ENCODE measurements at regions not wholly inside any gene's neighbourhood (a gene's known extent, or its start where the extent isn't known, plus 50 kb on each side); places are given as distances from the start of the nearest gene placed in this dataset.

- TF ChIP-seq BRF2 (CRISPR knock-in tag; IDR thresholded peaks at IDR 0.05), result no peak
- no peak for TF ChIP-seq STAG1 (CRISPR knock-in tag; IDR thresholded peaks at IDR 0.05)
- TF ChIP-seq ZNF598 (CRISPR knock-in tag; IDR thresholded peaks at IDR 0.05; ENCODE audit: borderline replicate concordance), result no peak
- TF ChIP-seq SOX6 (IDR thresholded peaks at IDR 0.05), result no peak
- TF ChIP-seq SOX6 (CRISPR knock-in tag; IDR thresholded peaks at IDR 0.05), result no peak
- TF ChIP-seq KMT2B (CRISPR knock-in tag; IDR thresholded peaks at IDR 0.05), result no peak
- TF ChIP-seq, protein P1, sequence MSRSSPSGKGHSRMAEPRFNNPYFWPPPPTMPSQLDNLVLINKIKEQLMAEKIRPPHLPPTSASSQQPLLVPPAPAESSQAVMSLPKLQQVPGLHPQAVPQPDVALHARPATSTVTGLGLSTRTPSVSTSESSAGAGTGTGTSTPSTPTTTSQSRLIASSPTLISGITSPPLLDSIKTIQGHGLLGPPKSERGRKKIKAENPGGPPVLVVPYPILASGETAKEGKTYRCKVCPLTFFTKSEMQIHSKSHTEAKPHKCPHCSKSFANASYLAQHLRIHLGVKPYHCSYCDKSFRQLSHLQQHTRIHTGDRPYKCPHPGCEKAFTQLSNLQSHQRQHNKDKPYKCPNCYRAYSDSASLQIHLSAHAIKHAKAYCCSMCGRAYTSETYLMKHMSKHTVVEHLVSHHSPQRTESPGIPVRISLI (CRISPR knock-in tag; IDR thresholded peaks at IDR 0.05; ENCODE audit: borderline replicate concordance), result no peak
- TF ChIP-seq CREM (IDR thresholded peaks at IDR 0.05), result no peak
- TF ChIP-seq CREM (CRISPR knock-in tag; IDR thresholded peaks at IDR 0.05), result no peak
These were observed 216.2 kb upstream of the PRKCQ start (continued) for GRCh38 chr10:6796231-6796630.

- no peak overlapping the region for H3K9ac ChIP-seq (ENCODE audit: insufficient read depth, low read depth, low read length)
- DNase-seq (ENCODE audit: low spot score) (no peak), FAIRE-seq (no peak), ATAC-seq (no peak)
- in situ Hi-C loops (cut with HindIII; ENCODE audit: extremely low pct_ligation_motif_present, low pct_unique_long_range_greater_than_20kb) (no loop called here), intact Hi-C loops (cut with micrococcal nuclease; ENCODE audit: unreplicated experiment) (no loop called here)
- WGBS (ENCODE audit: low lambda C conversion rate), result 20% methylated on average over 6 of the region's 6 CpGs
- H3K36me3 ChIP-seq (replicated peaks in 1 of 2; ENCODE audit: control insufficient read depth in 1 of 2, insufficient read depth in 2 of 2, low read length in 2 of 2), result no peaks in the 10 kb centered on the region
- no peak overlapping the region for H3K4me2 ChIP-seq (ENCODE audit: low read depth, low read length)
- no peaks in the 10 kb centered on the region for H3K9me3 ChIP-seq (ENCODE audit: low read length)
- ChIA-PET POLR2A (no interaction called here), CTCF (ENCODE audit: low intra/inter-chr PET ratio, low total read pairs) (no interaction called here)
- no TSS peak for BruUV-seq (replicated peaks)
- H3K79me2 ChIP-seq (ENCODE audit: insufficient read depth, low read length), result no peaks in the 10 kb centered on the region
- H3K27ac ChIP-seq (ENCODE audit: extremely low read length, insufficient read depth, low read length), result no peak overlapping the region
- no peak overlapping the region for H2AFZ ChIP-seq (ENCODE audit: low read length)
- H3K4me3 ChIP-seq (replicated peaks in 1 of 3; ENCODE audit: insufficient read depth in 1 of 3, low read depth in 2 of 3, low read length in 3 of 3), result no peak overlapping the region
- H4K20me1 ChIP-seq (ENCODE audit: insufficient read depth, low read length), result no peaks in the 10 kb centered on the region
- peaks cover 0 to 3% of the 10 kb centered on the region in 2 experiments; a peak in 1 of 5 replicates for H3K27me3 ChIP-seq (ENCODE audit: control insufficient read depth in 1 of 2, insufficient read depth in 2 of 2, low read length in 2 of 2)
- no peaks in the 10 kb centered on the region for H3K4me1 ChIP-seq (ENCODE audit: insufficient read depth, low read length)
- TF ChIP-seq EED (CRISPR knock-in tag; IDR thresholded peaks at IDR 0.05), result no peak
- no peak for TF ChIP-seq MLXIP (CRISPR knock-in tag; IDR thresholded peaks at IDR 0.05; ENCODE audit: borderline replicate concordance)
- no peak for TF ChIP-seq MTA3 (CRISPR knock-in tag; IDR thresholded peaks at IDR 0.05)
- TF ChIP-seq, protein P2, sequence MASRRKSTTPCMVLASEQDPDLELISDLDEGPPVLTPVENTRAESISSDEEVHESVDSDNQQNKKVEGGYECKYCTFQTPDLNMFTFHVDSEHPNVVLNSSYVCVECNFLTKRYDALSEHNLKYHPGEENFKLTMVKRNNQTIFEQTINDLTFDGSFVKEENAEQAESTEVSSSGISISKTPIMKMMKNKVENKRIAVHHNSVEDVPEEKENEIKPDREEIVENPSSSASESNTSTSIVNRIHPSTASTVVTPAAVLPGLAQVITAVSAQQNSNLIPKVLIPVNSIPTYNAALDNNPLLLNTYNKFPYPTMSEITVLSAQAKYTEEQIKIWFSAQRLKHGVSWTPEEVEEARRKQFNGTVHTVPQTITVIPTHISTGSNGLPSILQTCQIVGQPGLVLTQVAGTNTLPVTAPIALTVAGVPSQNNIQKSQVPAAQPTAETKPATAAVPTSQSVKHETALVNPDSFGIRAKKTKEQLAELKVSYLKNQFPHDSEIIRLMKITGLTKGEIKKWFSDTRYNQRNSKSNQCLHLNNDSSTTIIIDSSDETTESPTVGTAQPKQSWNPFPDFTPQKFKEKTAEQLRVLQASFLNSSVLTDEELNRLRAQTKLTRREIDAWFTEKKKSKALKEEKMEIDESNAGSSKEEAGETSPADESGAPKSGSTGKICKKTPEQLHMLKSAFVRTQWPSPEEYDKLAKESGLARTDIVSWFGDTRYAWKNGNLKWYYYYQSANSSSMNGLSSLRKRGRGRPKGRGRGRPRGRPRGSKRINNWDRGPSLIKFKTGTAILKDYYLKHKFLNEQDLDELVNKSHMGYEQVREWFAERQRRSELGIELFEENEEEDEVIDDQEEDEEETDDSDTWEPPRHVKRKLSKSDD (CRISPR knock-in tag; IDR thresholded peaks at IDR 0.05; ENCODE audit: low read depth), result no peak
- TF ChIP-seq NCOA2 (CRISPR knock-in tag; IDR thresholded peaks at IDR 0.05), result no peak
- TF ChIP-seq HMGA1 (CRISPR knock-in tag; conservative IDR thresholded peaks at IDR 0.05), result no peak
- TF ChIP-seq, protein P3, sequence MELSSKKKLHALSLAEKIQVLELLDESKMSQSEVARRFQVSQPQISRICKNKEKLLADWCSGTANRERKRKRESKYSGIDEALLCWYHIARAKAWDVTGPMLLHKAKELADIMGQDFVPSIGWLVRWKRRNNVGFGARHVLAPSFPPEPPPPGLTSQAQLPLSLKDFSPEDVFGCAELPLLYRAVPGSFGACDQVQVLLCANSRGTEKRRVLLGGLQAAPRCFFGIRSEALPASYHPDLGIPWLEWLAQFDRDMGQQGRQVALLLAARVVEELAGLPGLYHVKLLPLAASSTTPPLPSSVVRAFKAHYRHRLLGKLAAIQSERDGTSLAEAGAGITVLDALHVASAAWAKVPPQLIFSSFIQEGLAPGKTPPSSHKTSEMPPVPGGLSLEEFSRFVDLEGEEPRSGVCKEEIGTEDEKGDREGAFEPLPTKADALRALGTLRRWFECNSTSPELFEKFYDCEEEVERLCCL (CRISPR knock-in tag; IDR thresholded peaks at IDR 0.05; ENCODE audit: borderline replicate concordance), result no peak
- no peak for TF ChIP-seq NCOA5 (CRISPR knock-in tag; IDR thresholded peaks at IDR 0.05)
These were observed 215.5 kb upstream of the PRKCQ start for GRCh38 chr10:6795541-6795940.
